H9 (cell line): ENCODE measurements at regions not wholly inside any gene's neighbourhood (a gene's known extent, or its start where the extent isn't known, plus 50 kb on each side); places are given as distances from the start of the nearest gene placed in this dataset.

Experiments used
- DNase-seq: peaks from one replicate; pipeline ENCODE4 v3.0.0-alpha.2; 2017
- H2AFZ ChIP-seq: one replicate; pipeline ENCODE4 v1.6.1; 2013; ENCODE audit warnings: mild to moderate bottlenecking, low read length, control low read depth, moderate library complexity
- H2AK5ac ChIP-seq: 2 replicates; pipeline ENCODE4 v1.6.1; 2013; ENCODE audit warnings: low read length, control low read depth, mixed read lengths; ENCODE audit not compliant: insufficient read length
- H2BK120ac ChIP-seq: one replicate; pipeline ENCODE4 v1.6.1; 2013; ENCODE audit warnings: low read depth, mild to moderate bottlenecking, low read length, control low read depth, inconsistent platforms; ENCODE audit not compliant: poor library complexity, severe bottlenecking
- H2BK12ac ChIP-seq: 2 replicates; pipeline ENCODE4 v1.6.1; 2013; ENCODE audit warnings: low read length, control low read depth, mixed read lengths, low read depth; ENCODE audit not compliant: insufficient read length
- H2BK15ac ChIP-seq: 2 replicates; pipeline ENCODE4 v1.6.1; 2013; ENCODE audit warnings: low read depth, low read length, control low read depth
- H2BK20ac ChIP-seq: one replicate; pipeline ENCODE4 v1.6.1; 2013; ENCODE audit warnings: low read depth, mild to moderate bottlenecking, low read length, control low read depth, inconsistent platforms; ENCODE audit not compliant: poor library complexity, severe bottlenecking
- H2BK5ac ChIP-seq: 2 replicates; pipeline ENCODE4 v1.6.1; 2013; ENCODE audit warnings: low read length, control low read depth, mixed read lengths; ENCODE audit not compliant: insufficient read length
- H3K14ac ChIP-seq: 2 replicates; pipeline ENCODE4 v1.6.1; 2013; ENCODE audit warnings: low read length, control low read depth; ENCODE audit not compliant: insufficient read depth
- H3K18ac ChIP-seq: 2 replicates; pipeline ENCODE4 v1.6.1; 2013; ENCODE audit warnings: low read depth, mild to moderate bottlenecking, mixed read lengths, low read length, control low read depth; ENCODE audit not compliant: insufficient read length
- H3K23ac ChIP-seq: 2 replicates; pipeline ENCODE4 v1.6.1; 2013; ENCODE audit warnings: low read length, control low read depth, mixed read lengths, low read depth; ENCODE audit not compliant: insufficient read length
- H3K23me2 ChIP-seq: 2 replicates; pipeline ENCODE4 v1.6.1; 2013; ENCODE audit warnings: low read depth, mild to moderate bottlenecking, mixed read lengths, low read length, control low read depth; ENCODE audit not compliant: insufficient read length, poor library complexity, severe bottlenecking
- H3K27ac ChIP-seq: 2 replicates; pipeline ENCODE4 v1.5.1; 2013; ENCODE audit warnings: low read length, control low read depth, mixed read lengths, low read depth; ENCODE audit not compliant: insufficient read length
- H3K27me3 ChIP-seq: 2 replicates; pipeline ENCODE4 v1.6.1; 2013; ENCODE audit warnings: low read length, control low read depth, inconsistent platforms; ENCODE audit not compliant: insufficient read depth
- H3K4ac ChIP-seq: 2 replicates; pipeline ENCODE4 v1.6.1; 2013; ENCODE audit warnings: low read depth, mild to moderate bottlenecking, control low read depth, inconsistent platforms, low read length, moderate library complexity
- H3K4me1 ChIP-seq: 2 replicates; pipeline ENCODE4 v1.6.1; 2013; ENCODE audit warnings: low read length, control low read depth, inconsistent platforms; ENCODE audit not compliant: insufficient read depth
- H3K4me2 ChIP-seq: 2 replicates; pipeline ENCODE4 v1.6.1; 2013; ENCODE audit warnings: low read length, control low read depth, mixed read lengths; ENCODE audit not compliant: insufficient read length, insufficient read depth
- H3K56ac ChIP-seq: 2 replicates; pipeline ENCODE4 v1.6.1; 2013; ENCODE audit warnings: low read depth, mild to moderate bottlenecking, mixed read lengths, low read length, control low read depth; ENCODE audit not compliant: insufficient read length
- H3K79me1 ChIP-seq: 2 replicates; pipeline ENCODE4 v1.6.1; 2013; ENCODE audit warnings: low read depth, mild to moderate bottlenecking, moderate library complexity, low read length, control low read depth, inconsistent platforms; ENCODE audit not compliant: insufficient read depth, poor library complexity, severe bottlenecking
- H3K79me2 ChIP-seq: 2 replicates; pipeline ENCODE4 v1.6.1; 2013; ENCODE audit warnings: low read length, control low read depth, inconsistent platforms; ENCODE audit not compliant: insufficient read depth
- H3K9ac ChIP-seq: 2 replicates; pipeline ENCODE4 v1.6.1; 2013; ENCODE audit warnings: low read length, control low read depth, mixed read lengths; ENCODE audit not compliant: insufficient read length; ENCODE audit errors: extremely low read depth
- H3K9me3 ChIP-seq: one replicate; pipeline ENCODE4 v1.6.1; 2013; ENCODE audit warnings: low read depth, low read length, inconsistent platforms; ENCODE audit not compliant: control insufficient read depth
- H3T11ph ChIP-seq: one replicate; pipeline ENCODE4 v1.6.1; 2013; ENCODE audit warnings: mild to moderate bottlenecking, low read length, control low read depth, inconsistent platforms
- H4K20me1 ChIP-seq: one replicate; pipeline ENCODE4 v1.6.1; 2013; ENCODE audit not compliant: control insufficient read depth, insufficient read length, insufficient read depth
- H4K5ac ChIP-seq: 2 replicates; pipeline ENCODE4 v1.6.1; 2013; ENCODE audit warnings: low read depth, mild to moderate bottlenecking, mixed read lengths, low read length, control low read depth; ENCODE audit not compliant: insufficient read length
- H4K8ac ChIP-seq: replicated peaks from 2 replicates; pipeline ENCODE4 v1.6.1; 2013; ENCODE audit warnings: low read length, control low read depth, mixed read lengths, low read depth; ENCODE audit not compliant: insufficient read length
- H4K91ac ChIP-seq: 2 replicates; pipeline ENCODE4 v1.6.1; 2013; ENCODE audit warnings: low read depth, mild to moderate bottlenecking, moderate library complexity, mixed read lengths, low read length, control low read depth; ENCODE audit not compliant: insufficient read length
- H3K27ac Mint-ChIP-seq, 3 experiments: 2 replicates in 2 of 3; 3 replicates in 1 of 3; pipeline ENCODE4 v1.8.0; 2020 to 2021; ENCODE audit warnings: mixed read lengths in 3 of 3, mild to moderate bottlenecking in 1 of 3, moderate library complexity in 1 of 3
- H3K27me3 Mint-ChIP-seq: 2 replicates; pipeline ENCODE4 v1.8.0; 2021; ENCODE audit warnings: low read depth, mild to moderate bottlenecking, moderate library complexity, mixed read lengths
- H3K36me3 Mint-ChIP-seq, 3 experiments: 2 replicates in 2 of 3; 3 replicates in 1 of 3; pipeline ENCODE4 v1.8.0; 2020 to 2021; ENCODE audit warnings: low read depth in 3 of 3, mixed read lengths in 3 of 3; ENCODE audit not compliant: insufficient read depth in 1 of 3
- H3K4me1 Mint-ChIP-seq, 2 experiments: 2 replicates each; pipeline ENCODE4 v1.8.0; 2020; ENCODE audit warnings: mixed read lengths in 2 of 2
- H3K4me3 Mint-ChIP-seq, 2 experiments: 2 replicates in 1 of 2; 3 replicates in 1 of 2; pipeline ENCODE4 v1.8.0; 2020 to 2021; ENCODE audit warnings: mild to moderate bottlenecking in 2 of 2, mixed read lengths in 2 of 2, moderate library complexity in 1 of 2
- H3K9me3 Mint-ChIP-seq, 2 experiments: 2 replicates in 1 of 2; 3 replicates in 1 of 2; pipeline ENCODE4 v1.8.0; 2020; ENCODE audit warnings: mild to moderate bottlenecking in 2 of 2, mixed read lengths in 2 of 2, moderate library complexity in 1 of 2
- CTCF ChIP-seq: fragments of 200-600 bp; sonication (generic); conservative IDR thresholded peaks from 3 replicates; pipeline ENCODE4 v1.8.0; 2021; ENCODE audit warnings: antibody characterized with exemption, mild to moderate bottlenecking
- WGBS: extraction: QIAGEN DNeasy Blood & Tissue Kit; methylation state at CpG from one replicate; pipeline ENCODE4 v1.1.7; 2013; ENCODE audit warnings: missing lambda C conversion rate, low lambda C conversion rate, mixed read lengths; ENCODE audit not compliant: insufficient read length; ENCODE audit errors: extremely low coverage; 5-methylcytosine and 5-hydroxymethylcytosine counted together

- H2BK5ac ChIP-seq = no peak overlapping the region
- H3K27ac ChIP-seq = no peak overlapping the region
- H2BK15ac ChIP-seq = no peak overlapping the region
- H3K27me3 ChIP-seq = no peaks in the 10 kb centered on the region
- Mint-ChIP-seq H3K4me3 (no peak overlapping the region), H3K9me3 (no peaks in the 10 kb centered on the region), H3K27ac (no peak overlapping the region), H3K27me3 (no peaks in the 10 kb centered on the region; the same call in 1 of the 2 replicates), H3K36me3 (no peaks in the 10 kb centered on the region), H3K4me1 (no peaks in the 10 kb centered on the region)
- WGBS = no CpG with 5 or more reads among the region's 11 CpGs
- TF ChIP-seq CTCF = no peak
- H3K4ac ChIP-seq = no peak overlapping the region
- H3K18ac ChIP-seq = no peak overlapping the region
- H2AK5ac ChIP-seq = no peak overlapping the region
- no peaks in the 10 kb centered on the region for H3K23me2 ChIP-seq
- H3K9ac ChIP-seq = no peak overlapping the region
- no peak overlapping the region for H2BK20ac ChIP-seq
- H3K4me2 ChIP-seq = no peak overlapping the region
- no peak overlapping the region for H3K56ac ChIP-seq
- no peak overlapping the region for H4K91ac ChIP-seq
- peaks cover 4% of the 10 kb centered on the region for H3K9me3 ChIP-seq
- H3K4me1 ChIP-seq = no peaks in the 10 kb centered on the region
- no peak overlapping the region for H3K23ac ChIP-seq
- no peaks in the 10 kb centered on the region for H3K79me1 ChIP-seq
- H3T11ph ChIP-seq = no peak overlapping the region
- no peak overlapping the region for H4K8ac ChIP-seq
- no peak overlapping the region for H2BK120ac ChIP-seq
- H2AFZ ChIP-seq = no peak overlapping the region
- no peaks in the 10 kb centered on the region for H3K79me2 ChIP-seq
- H4K20me1 ChIP-seq = no peaks in the 10 kb centered on the region
- no peak overlapping the region for H4K5ac ChIP-seq
- H3K14ac ChIP-seq = no peak overlapping the region
- DNase-seq = no peak
- no peak overlapping the region for H2BK12ac ChIP-seq
Measured at GRCh38 chr2:2570360-2570759, 239.3 kb upstream of the MYT1L start.
